Loucy (cell line): ENCODE measurements at regions not wholly inside any gene's neighbourhood (a gene's known extent, or its start where the extent isn't known, plus 50 kb on each side); places are given as distances from the start of the nearest gene placed in this dataset.
"Not testable (repeated sequence)": the region's sequence is repeated elsewhere in the genome, so short reads cannot be mapped to it uniquely, and the experiment has no call there.

Experiments
- H2AFZ ChIP-seq: fragments of 200-600 bp; sonication (generic); 2 replicates; pipeline ENCODE4 v1.6.0; 2016; ENCODE audit warnings: antibody characterized with exemption, mild to moderate bottlenecking, low read length, moderate library complexity
- H3F3A ChIP-seq: fragments of 200-600 bp; 2 replicates; pipeline ENCODE4 v1.6.0; 2016; ENCODE audit warnings: antibody characterized with exemption, low read depth, mild to moderate bottlenecking
- H3K27me3 ChIP-seq: fragments of 200-600 bp; sonication (generic); 2 replicates; pipeline ENCODE4 v1.6.1; 2014; ENCODE audit warnings: low read length, mild to moderate bottlenecking; ENCODE audit not compliant: insufficient read depth, poor library complexity, severe bottlenecking
- H3K36me3 ChIP-seq: fragments of 200-600 bp; sonication (generic); 2 replicates; pipeline ENCODE4 v1.6.1; 2016; ENCODE audit warnings: low read length; ENCODE audit not compliant: insufficient read depth
- H3K4me1 ChIP-seq: fragments of 200-600 bp; sonication (generic); 2 replicates; pipeline ENCODE4 v1.5.1; 2014; ENCODE audit warnings: low read length, mild to moderate bottlenecking; ENCODE audit not compliant: insufficient read depth, poor library complexity, severe bottlenecking
- H3K4me2 ChIP-seq: fragments of 200-600 bp; sonication (generic); 2 replicates; pipeline ENCODE4 v1.6.0; 2014; ENCODE audit warnings: antibody characterized with exemption, low read length, low read depth, mild to moderate bottlenecking; ENCODE audit not compliant: poor library complexity, severe bottlenecking
- H3K4me3 ChIP-seq: fragments of 200-600 bp; sonication (generic); 2 replicates; pipeline ENCODE4 v1.5.1; 2014; ENCODE audit warnings: low read length, mild to moderate bottlenecking, mixed read lengths; ENCODE audit not compliant: poor library complexity, severe bottlenecking
- H3K79me2 ChIP-seq: fragments of 200-600 bp; sonication (generic); 2 replicates; pipeline ENCODE4 v1.6.1; 2014; ENCODE audit warnings: low read length; ENCODE audit not compliant: insufficient read depth
- H3K9ac ChIP-seq: fragments of 200-600 bp; sonication (generic); 2 replicates; pipeline ENCODE4 v1.6.0; 2014; ENCODE audit warnings: mild to moderate bottlenecking, low read depth, low read length, moderate library complexity; ENCODE audit not compliant: poor library complexity, severe bottlenecking
- H3K9me2 ChIP-seq: fragments of 200-600 bp; sonication (generic); replicated peaks from 2 replicates; pipeline ENCODE4 v1.6.1; 2016; ENCODE audit warnings: low read depth, low read length, mixed read lengths
- H3K9me3 ChIP-seq: fragments of 200-600 bp; sonication (generic); 2 replicates; pipeline ENCODE4 v1.6.1; 2014; ENCODE audit warnings: mild to moderate bottlenecking, antibody characterized with exemption, low read length, low read depth; ENCODE audit not compliant: insufficient read depth
- H4K20me1 ChIP-seq: fragments of 200-600 bp; sonication (generic); 2 replicates; pipeline ENCODE4 v1.6.0; 2014; ENCODE audit warnings: antibody characterized with exemption, low read length, mild to moderate bottlenecking; ENCODE audit not compliant: insufficient read depth, poor library complexity, severe bottlenecking
- CTCF ChIP-seq: fragments of 200-600 bp; sonication (generic); conservative IDR thresholded peaks from 2 replicates; pipeline ENCODE4 v1.5.1; 2014; ENCODE audit warnings: mild to moderate bottlenecking, antibody characterized with exemption, low read length
- EZH2phosphoT487 ChIP-seq: fragments of 200-600 bp; IDR thresholded peaks from 2 replicates; pipeline ENCODE4 v1.6.1; 2018; ENCODE audit warnings: antibody characterized with exemption, mild to moderate bottlenecking, moderate library complexity, borderline replicate concordance

- H3K4me2 ChIP-seq = no peak overlapping the region
- H2AFZ ChIP-seq = no peak overlapping the region
- no peaks in the 10 kb centered on the region for H3F3A ChIP-seq
- H3K79me2 ChIP-seq = no peaks in the 10 kb centered on the region
- no peaks in the 10 kb centered on the region for H3K36me3 ChIP-seq
- no peaks in the 10 kb centered on the region for H3K9me3 ChIP-seq
- H3K4me1 ChIP-seq = no peaks in the 10 kb centered on the region
- no peaks in the 10 kb centered on the region for H4K20me1 ChIP-seq
- H3K4me3 ChIP-seq = no peak overlapping the region
- H3K9me2 ChIP-seq = no peaks in the 10 kb centered on the region
- no peak overlapping the region for H3K9ac ChIP-seq
- no peaks in the 10 kb centered on the region for H3K27me3 ChIP-seq
- TF ChIP-seq CTCF (no peak), EZH2phosphoT487 (no peak)
These were observed 97.0 kb upstream of the SNRPN start for GRCh38 chr15:24857763-24858162.

GRCh38 chr15:24858183-24858582 is 96.6 kb upstream of the SNRPN start:
- H2AFZ ChIP-seq, H3K9ac ChIP-seq, H3K36me3 ChIP-seq, H3K27me3 ChIP-seq, H4K20me1 ChIP-seq, H3F3A ChIP-seq, H3K9me3 ChIP-seq, H3K4me2 ChIP-seq, H3K4me1 ChIP-seq, H3K79me2 ChIP-seq, H3K9me2 ChIP-seq, H3K4me3 ChIP-seq: not testable (repeated sequence)

GRCh38 chr15:24858737-24859601 is 95.8 kb upstream of the SNRPN start:
- H3K27me3 ChIP-seq = no peaks in the 10 kb centered on the region
- no peaks in the 10 kb centered on the region for H3K36me3 ChIP-seq
- H3F3A ChIP-seq = no peaks in the 10 kb centered on the region
- no peaks in the 10 kb centered on the region for H3K9me2 ChIP-seq
- no peaks in the 10 kb centered on the region for H3K9me3 ChIP-seq
- H2AFZ ChIP-seq = no peak overlapping the region
- H3K4me2 ChIP-seq = no peak overlapping the region
- H4K20me1 ChIP-seq = no peaks in the 10 kb centered on the region
- no peak overlapping the region for H3K9ac ChIP-seq
- H3K4me3 ChIP-seq = no peak overlapping the region
- peaks cover 7% of the 10 kb centered on the region for H3K4me1 ChIP-seq
- H3K79me2 ChIP-seq = no peaks in the 10 kb centered on the region
- TF ChIP-seq CTCF (no peak), EZH2phosphoT487 (no peak)
